Stimulated activated CD8-positive, alpha-beta memory T cell treated with anti-CD3 and anti-CD28 coated beads, Interleukin-12 subunit alpha, Interleukin-12 subunit beta, amount 100 ng/mL, for 4 hours (primary cell): ENCODE measurements at regions not wholly inside any gene's neighbourhood (a gene's known extent, or its start where the extent isn't known, plus 50 kb on each side); places are given as distances from the start of the nearest gene placed in this dataset.

Experiments
- DNase-seq: peaks from one replicate; pipeline ENCODE4 v3.0.0-alpha.2; 2020; ENCODE audit warnings: low read depth

DNA sequence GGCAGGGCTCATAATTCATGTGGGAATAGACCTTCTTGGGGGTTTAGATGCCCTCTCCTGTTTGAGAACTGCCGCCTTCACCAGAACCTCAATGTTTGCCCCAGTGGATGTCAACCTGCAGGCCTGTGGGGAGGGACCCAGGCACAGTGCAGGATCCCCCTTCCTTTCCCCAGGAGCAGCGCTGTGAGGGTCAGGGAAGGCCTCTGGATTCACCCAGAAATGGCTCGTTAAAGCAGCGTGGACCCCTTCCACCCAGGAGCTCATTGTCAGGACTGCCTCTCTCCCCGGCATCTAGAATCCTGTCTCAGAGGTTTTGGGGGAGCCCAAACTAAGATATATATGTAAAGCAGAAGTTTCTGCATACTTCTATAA, 188.3 kb downstream of the GADD45G start:
- DNase-seq: no peak

DNA sequence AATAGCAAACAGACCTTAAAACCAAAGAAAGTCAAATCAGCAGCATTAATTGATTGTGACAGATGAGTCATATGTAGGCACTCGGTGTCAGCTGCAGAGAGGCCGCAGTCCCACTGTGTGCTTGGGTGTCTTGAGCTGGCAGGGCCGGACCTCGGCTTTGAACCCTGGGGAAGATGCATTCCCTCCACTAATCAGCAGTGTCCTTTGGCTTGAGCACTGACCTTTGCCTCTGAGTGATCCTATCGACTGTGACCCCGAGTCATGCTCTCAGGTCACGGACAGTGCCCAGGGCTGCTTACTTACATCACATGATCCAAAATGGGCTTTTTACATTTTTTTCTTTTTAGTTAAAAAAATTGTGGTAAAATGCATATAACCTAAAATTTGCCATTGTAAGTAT, 188.7 kb downstream of the GADD45G start:
- DNase-seq: no peak

DNA sequence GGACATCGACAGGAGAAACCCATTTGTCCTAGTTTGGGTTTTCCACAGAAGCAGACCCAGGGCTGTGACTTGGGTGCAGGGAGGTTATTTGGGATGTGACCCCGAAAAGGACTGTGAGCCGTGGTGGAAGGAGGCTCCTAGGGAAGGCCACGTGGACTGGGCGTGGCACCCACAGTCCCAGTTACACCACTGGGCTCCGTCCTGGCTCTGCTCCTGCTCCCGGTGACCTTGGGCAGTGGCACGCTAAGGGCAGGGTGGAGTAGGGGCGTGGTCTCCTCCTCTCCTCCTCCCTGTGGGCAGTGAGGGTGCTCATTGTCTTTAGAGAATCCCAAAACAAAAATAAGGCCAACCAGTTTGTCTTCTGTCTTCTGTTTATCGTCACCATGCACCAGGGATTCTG, 190.1 kb downstream of the GADD45G start:
- DNase-seq: no peak

DNA sequence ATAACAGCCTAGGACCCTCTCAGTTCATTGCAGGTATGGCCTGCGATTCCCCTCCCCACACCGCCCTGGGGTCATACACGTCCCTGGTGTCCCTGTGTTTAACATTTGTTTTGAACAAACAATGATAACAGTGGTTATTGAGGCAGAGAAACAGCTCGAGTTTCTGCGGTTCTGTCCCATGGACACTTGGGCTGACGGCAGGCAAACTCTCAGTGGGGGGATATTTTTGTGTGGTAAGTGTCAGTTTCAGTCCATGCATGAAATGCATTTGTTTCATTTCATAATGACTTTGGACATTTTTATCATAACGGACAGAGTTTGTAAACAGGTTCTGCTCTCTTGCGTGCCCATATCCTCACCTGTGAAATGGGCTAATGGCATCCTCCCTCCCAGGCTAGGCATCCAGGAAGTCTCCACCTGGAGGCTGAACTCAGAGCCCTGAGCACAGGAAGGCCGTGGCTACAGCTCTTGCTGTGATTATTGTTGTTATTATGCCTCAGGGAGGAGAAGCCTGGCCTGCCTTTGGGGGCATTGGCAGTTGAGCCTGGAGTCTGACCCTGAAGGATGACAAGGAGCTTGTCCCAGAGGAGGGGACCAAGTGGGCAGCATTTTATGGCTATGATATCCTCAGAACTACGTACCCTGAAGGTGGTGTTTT, 190.9 kb downstream of the GADD45G start:
- DNase-seq: no peak

DNA sequence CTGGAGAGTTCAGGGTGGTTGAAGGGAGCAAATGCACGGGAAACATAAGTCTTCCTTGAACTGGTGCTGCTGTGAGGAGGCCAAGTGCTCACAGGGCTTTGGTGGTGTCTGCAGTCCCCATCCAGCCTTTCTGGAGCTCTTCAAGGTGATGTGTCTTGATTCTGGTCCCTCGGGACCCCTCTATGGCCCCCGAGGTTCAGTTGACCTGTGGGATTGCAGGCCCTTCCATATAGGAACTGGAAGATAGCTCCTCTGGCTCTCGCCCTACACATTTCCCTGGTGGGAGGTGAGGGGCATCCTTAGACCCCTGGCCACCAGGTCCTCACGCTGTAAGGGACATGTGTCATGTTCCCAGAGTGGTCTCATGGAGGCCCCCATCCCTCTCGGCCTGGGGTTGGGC, 191.8 kb downstream of the GADD45G start:
- DNase-seq: no peak

DNA sequence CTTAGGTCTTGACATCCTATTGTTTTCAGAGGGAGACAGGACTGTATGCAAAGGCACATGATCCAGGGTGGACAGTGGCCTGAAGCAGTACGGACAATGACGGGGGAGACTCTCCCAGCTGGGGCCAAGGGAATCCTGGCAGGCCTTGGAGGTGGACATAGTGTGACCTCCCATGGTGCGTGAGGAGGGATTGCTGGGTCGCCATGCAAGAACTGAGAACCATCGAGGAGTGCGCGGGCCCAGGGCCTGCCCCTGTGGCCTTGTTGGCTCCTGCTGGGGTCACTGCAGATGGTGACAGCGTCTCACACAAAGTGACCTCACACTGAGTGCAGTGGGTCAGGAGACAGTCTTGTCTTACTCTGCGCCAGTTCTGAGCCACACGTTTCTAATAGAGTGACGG, 192.4 kb downstream of the GADD45G start:
- no peak for DNase-seq

DNA sequence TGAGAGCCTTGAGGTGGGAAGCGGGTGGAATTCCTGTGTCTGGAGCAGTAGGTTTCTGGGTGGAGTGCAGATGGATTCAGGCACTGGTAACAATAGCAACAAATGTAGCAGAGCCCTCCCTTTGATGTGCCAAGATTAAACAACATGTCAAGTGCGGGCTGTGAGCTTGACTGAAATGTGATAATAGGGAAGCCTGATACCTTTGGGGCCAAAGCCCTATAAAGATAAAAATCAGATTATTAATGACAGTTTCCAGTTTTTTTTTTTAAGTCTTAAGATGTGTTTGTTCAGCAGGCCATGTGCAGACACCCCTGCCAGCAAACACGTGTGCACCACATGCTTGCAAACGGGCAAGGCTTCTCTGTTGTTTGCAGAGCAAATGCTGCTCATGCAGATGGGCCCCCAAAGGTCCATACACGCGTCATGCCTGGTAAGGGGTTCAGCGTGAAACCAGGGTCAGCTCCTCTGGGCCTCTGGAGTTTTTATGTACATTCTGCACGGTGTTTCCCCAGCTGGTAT, 193.2 kb downstream of the GADD45G start:
- DNase-seq: no peak

DNA sequence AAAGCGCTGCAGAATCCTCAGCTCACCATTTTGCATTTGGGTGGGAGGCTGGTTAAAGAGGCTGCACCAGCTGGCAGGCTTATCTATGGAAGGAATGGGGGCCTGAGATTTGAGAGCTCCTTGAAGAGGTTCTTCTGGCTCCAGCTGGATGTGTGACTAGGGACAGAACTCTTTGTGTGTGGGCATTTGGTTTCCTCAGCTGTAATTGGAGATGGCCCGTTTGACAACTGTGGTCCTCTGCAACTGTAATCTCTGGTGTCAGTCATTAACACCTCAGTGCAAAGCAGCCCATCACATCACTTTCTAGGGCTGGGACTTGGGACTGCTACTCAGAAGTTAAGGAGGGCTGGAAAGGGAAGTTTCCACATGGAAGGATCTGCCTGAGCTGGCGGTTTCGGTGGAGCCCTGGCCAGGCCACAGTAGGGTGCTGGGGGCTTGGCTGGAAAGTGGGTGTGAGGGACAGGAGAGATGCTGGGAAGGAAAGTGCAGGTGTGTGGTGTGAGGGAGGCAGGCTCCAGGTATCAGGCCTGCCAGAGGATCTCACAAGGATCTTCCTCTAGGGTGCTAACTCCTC, 193.8 kb downstream of the GADD45G start:
- DNase-seq: no peak

DNA sequence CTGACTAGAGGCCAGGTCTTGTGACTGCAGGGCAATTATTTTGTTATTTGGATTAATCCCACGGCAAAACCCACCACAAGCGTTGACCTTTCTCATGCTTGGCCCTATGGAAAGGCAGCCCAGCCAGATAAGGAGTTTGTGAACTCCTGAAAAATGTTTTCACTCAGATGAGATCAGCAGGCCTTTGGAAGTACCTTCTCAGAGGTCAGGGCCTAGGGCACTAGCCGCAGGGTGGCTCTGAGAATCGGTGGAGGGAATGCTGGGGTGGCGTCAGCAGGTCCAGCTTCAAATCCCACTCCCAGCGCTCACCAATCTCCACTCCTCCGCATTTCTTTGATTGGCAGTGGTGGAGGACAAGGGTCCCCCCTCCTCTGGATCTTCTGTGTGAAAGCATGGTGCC, 194.4 kb downstream of the GADD45G start:
- no peak for DNase-seq

DNA sequence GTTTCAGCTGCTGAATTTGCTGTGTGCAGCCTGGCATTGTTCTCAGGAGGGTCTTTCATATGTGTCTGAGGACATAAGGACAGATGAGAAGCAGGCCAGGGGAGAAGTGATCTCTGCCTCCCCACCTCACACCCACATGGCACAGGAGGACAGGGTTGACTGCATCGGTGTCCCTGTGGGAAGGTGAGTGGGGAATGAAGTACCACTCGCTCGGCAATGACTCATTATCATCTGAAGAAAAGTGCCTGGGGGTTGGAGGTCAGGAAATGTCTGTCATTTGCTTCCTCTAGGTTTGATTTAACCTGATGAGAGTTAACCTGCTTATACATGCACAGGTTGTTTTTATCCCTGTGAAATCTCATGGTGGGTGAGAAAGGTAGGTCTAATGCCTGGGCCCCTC, 195.0 kb downstream of the GADD45G start:
- no peak for DNase-seq

DNA sequence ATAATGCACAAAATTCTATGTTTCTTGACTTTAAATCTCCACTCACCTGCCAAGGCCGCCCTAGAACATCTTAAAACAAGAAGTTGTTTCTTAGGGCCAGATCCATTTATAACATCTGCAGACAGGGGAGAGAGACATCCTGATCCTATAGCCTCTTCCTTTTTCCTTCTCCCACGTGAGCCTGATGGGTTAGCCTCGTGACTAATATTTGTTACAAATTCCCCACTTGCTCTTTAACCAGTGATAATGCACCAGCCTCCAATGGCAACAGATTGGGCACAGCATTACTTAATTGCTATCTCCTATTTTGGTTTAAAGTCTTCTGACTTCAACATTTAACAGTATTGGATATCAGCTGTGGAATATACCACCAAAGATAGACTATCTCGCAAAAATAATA, 196.5 kb downstream of the GADD45G start:
- DNase-seq: no peak

DNA sequence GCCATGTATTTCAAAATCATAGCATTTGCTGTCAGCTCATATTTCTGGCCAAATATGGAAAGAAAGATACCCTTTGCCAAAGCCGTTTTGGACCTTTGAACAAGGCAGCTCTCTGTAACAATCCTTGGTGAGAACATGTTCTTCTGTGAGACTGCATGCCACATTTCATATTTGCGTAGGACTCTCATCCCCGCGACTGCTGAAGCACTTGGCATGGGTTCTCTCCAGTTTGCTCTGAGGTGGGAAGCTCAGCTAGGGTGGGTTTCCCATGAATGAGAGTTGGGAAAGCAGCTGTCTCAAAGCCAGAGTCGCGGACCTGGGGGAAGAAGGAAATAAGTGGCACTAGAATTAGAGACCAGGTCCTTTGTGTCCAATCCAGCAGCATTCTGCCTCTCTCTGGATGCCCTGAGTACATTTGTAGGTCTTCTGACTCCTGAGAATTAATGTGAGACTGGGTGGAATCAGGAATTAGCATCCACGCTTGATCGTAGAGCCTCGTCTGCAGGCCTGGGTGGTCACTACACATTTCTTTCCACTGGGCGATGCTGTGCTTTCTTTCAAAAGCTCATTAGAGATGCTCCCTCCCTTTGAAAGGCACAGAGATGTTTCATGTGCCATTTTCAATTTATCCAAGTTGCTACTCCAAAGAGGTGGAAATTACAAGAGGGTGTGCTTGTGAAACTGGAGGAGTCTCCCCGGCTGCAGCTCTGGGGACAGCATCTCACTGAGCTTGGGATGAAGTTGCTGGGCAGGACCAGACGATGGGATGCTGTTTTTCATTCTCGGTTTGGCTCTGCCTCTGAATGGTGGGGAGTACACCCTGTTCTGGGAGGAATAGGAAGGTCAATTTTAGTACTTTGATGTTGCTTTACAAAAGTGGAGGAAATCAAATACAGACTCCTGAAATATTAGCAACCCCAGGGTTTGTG, 197.2 kb downstream of the GADD45G start:
- DNase-seq: no peak

DNA sequence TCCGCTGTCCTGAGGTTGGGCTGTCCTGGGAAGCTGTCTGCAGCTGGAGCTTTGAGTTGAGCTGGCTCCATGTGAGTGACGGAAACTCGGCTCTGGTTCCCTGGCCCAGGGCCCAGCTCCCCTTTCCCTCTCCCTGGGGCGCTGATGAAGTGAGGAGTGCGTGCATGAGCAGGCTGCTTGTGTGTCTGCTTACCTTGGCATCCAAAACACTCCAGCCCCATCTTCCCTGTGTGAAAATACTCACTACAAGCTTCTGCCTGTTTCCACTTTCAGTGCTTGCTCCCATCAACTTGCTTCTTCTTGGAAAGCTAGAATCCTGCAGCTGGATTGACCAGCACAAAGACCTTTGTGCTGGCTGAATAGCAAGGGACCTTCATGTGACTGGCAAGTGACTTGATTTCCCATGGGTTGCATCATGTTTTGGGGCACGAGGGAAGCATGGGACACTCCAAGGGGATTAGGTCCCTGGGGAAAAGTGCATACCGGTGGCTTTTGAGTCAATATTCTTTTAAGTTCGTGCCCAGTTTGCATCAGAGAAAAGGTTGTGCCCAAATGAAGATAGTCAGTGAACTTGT, 198.1 kb downstream of the GADD45G start:
- DNase-seq: no peak

DNA sequence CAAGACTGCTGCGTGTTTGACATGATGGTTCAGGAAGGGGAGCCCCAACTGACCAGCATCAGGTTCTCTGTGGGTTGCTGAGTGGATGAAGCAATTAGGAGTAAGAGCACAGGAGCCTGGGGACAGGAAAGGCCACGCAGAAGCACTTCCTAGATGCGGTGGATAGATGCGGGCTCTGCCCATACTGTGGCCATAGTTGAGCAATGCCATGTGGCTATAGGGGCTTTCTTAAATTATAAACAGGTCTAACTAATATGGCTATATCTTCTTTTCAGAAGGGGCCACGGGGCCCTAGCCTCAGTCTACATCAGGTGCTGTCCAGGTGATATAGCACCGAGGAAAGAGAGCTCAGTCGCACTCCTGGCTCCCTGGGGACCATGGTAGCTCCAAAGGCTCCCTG, 198.6 kb downstream of the GADD45G start:
- no peak for DNase-seq

DNA sequence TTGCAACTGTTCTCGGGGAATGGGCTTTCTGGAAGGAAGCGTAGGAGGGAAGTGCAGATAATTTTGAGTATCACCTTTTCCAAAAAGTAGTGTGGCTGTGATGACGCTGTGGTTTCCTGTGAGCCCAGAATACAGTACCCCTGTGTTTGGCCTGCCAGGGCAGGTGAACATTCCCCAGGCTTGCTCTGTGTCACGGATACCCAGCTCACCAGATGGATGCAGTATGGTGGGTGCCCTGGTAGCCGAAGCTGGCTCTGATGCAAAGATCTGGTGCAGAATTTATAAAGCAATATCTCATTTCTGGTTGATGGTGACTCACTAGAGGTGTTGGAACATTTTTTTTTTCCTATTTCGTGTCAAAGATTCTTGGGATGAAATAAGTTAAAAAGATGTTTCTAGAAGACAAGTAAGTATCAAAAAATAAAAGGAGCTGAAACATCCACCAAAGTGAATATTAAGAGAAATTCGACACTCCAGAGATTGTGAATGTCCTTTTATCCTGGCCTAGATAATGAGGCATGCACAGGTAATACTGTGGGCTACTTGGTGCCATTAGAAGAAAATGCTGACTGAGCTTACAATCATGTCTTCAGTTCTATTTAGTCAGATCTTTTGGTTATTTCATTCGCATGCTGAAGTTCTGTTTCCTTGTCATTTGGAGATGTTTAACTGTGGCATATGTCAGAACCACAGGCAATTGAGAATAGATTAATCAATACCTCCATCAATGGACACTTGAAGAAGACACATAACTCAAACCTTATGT, 200.1 kb downstream of the GADD45G start:
- DNase-seq: no peak

DNA sequence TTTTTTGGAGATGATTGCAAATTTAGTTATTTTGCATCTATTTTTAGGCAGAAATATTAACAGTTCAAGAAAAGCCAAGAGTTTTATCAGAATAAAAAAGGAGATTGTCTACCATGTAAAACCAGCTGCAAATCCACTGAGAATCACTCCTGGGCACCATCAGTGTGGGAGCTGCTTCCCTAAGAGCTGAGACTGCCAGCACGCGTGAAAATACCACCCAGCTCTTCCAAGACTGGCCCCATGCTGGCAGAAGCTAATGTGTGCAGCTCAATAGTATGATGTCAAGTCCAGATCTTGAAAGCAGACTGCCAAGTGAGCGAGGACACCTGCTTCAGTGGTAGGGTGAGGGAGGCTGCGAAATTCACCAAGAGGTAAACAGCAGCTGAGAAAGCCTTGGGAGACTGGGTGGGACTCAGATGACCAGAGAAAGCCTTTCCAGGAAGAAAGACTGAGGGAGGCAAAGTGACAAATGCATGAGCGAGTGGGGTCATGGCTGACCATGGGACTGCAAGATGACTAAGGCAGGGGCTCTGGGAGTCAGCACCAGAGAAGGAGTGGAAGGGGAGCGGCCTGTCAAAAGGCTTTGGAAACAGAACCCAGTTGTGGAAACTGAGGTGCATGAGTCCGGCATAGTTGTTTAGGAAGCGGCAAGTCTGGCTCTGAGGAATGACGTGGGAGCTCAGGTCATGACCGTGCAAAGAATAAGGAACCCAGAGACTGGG, 200.9 kb downstream of the GADD45G start:
- DNase-seq: no peak

DNA sequence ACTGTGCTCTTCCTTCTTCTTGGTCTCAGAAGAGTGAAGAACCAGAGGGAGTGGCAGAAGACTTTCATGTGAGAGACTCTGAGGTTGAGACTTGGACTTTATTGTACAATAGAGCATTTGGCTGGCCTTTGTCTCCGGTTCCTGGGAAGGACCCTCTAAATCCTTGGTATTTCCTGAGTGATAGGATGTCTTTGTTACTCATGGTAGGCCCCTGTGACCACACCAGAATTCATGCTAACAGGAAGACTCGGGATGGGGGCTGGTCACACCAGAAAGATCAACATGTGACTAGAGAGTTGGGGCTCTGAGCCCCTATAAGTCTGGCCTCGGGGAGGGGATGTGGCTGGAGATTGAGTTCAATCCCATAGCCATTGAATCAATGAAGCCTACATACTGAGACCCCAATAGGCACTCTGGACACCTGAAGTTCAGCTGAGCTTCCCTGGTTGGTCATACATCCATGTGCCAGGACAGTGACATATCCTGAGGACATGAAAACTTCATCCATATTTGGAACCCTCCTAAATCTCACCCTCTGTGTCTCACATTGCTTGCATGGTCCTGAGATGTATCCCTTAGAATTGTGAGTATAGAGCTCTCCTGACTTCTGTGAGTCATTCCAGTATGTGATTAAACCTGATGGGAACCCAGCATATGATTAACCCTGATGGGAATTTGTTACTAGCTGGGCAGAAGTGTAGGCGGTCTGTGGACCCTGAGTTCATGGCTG, 201.7 kb downstream of the GADD45G start:
- no peak for DNase-seq

DNA sequence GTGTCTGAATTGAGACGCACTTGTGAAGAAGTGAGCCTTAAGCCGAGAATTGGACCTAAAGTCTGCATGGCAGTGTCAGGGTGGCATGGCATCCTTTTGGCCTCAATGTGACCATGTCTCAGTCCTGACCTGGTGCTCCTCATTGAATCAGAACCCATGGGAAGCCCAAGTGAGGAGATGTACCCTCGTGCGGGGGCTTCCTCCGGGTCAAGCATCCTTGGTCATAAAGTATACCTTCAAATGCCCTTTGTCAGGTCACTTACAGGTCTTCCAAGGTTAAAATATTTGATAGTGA, 202.2 kb downstream of the GADD45G start:
- no peak for DNase-seq

DNA sequence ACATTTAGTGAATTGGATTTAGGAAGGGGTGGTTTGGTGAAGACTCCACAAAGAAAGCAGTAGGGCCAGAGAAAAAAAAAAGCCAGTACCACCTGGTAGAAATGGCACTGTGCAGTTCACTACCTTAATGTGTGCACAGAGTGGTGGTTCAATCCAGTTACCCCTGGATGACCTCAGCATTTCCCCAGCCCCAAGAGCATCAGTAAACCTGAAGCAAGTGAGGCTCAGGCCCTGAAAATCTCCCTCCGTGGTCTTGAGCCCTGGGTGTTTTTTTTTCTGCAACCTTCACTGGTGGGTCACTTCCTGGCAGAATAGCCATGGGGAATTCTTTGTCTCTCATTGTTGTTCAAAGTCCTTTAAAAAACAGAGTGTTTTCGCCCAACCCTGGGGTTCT, 202.9 kb downstream of the GADD45G start:
- no peak for DNase-seq

DNA sequence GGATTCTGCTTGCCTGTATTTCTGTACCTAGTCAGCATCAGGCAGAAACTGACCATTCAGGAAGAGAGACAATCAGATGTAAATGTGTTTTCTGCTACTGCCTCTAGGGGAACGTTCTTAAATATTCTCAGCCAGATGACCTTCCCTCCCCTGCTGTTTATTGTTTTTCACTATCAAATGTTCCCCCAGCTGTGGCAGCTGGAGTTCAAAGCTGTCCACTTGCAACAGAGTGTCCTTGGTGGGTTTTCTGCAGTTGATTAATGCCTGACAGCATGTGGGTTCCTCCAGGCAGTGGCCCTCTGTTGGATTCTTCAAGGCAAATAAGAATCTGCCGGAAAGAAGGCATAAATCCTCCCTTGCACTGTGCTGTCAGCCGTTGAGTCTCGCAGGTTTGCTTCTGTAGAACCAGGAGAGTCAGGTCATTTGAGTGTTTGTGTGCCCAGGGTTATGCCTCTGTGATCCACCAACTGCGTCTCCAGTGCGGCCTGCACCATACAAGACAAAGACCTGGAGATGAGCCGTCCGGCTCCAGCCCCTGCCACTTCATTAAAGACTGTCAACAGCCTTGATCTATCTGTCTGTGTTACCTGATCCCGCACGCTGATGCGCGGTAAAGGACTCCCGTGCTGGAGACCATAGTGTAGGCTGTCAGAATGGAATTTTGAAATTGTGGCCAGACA, 203.4 kb downstream of the GADD45G start:
- no peak for DNase-seq
